WTC11 (cell line): ENCODE measurements at regions not wholly inside any gene's neighbourhood (a gene's known extent, or its start where the extent isn't known, plus 50 kb on each side); places are given as distances from the start of the nearest gene placed in this dataset.

ENCODE experiments used
- ATAC-seq: fragments of 200-7000 bp; cut with Tn5 transposase; 2 replicates; pipeline ENCODE4 v1.10.0; 2021; ENCODE audit warnings: mild to moderate bottlenecking, moderate library complexity
- CTCF ChIA-PET: fragments of 300-600 bp; sonication (Branson Sonifier 250); formaldehyde crosslinking; loops from one replicate; lab custom pipeline; 2021; ENCODE audit warnings: antibody characterized with exemption; lab: Charles Lee
- POLR2A ChIA-PET: fragments of 350-600 bp; sonication (Branson Sonifier 250); formaldehyde crosslinking; loops from one replicate; lab custom pipeline; 2021; ENCODE audit warnings: antibody characterized with exemption; lab: Charles Lee
- DNase-seq: peaks from one replicate; pipeline ENCODE4 v3.0.0; 2021; ENCODE audit warnings: low spot score
- H3K27ac Mint-ChIP-seq: 2 replicates; pipeline ENCODE4 v1.8.0; 2021; ENCODE audit warnings: mixed read lengths
- H3K27me3 Mint-ChIP-seq: 2 replicates; pipeline ENCODE4 v1.8.0; 2021; ENCODE audit warnings: low read depth, mild to moderate bottlenecking, moderate library complexity, mixed read lengths
- H3K36me3 Mint-ChIP-seq: 2 replicates; pipeline ENCODE4 v1.8.0; 2021; ENCODE audit warnings: mixed read lengths
- H3K4me1 Mint-ChIP-seq: 2 replicates; pipeline ENCODE4 v1.8.0; 2022; ENCODE audit warnings: mixed read lengths
- H3K4me3 Mint-ChIP-seq: 2 replicates; pipeline ENCODE4 v1.8.0; 2021; ENCODE audit warnings: mild to moderate bottlenecking, moderate library complexity, mixed read lengths
- H3K9me3 Mint-ChIP-seq: 2 replicates; pipeline ENCODE4 v1.8.0; 2021; ENCODE audit warnings: mixed read lengths
- AR ChIP-seq: fragments of 250-450 bp; sonication (Bioruptor Pico); IDR thresholded peaks from 2 replicates; pipeline ENCODE4 v1.9.0; 2021; ENCODE audit warnings: mild to moderate bottlenecking
- CDX4 ChIP-seq: fragments of 250-450 bp; sonication (Bioruptor Pico); IDR thresholded peaks from 2 replicates; pipeline ENCODE4 v1.9.0; 2021; ENCODE audit warnings: moderate library complexity, mild to moderate bottlenecking, inconsistent platforms, borderline replicate concordance
- E2F4 ChIP-seq: sonication (generic); formaldehyde crosslinking; IDR thresholded peaks from 2 replicates; pipeline ENCODE4 v1.8.1; 2022; ENCODE audit warnings: low read depth, mild to moderate bottlenecking, moderate library complexity, missing genetic modification reagents, borderline replicate concordance
- ETV6 ChIP-seq: sonication (generic); formaldehyde crosslinking; IDR thresholded peaks from 2 replicates; pipeline ENCODE4 v1.8.1; 2022; ENCODE audit warnings: mild to moderate bottlenecking, missing genetic modification reagents
- FOXJ3 ChIP-seq: sonication (generic); formaldehyde crosslinking; IDR thresholded peaks from 2 replicates; pipeline ENCODE4 v1.9.0; 2021; ENCODE audit warnings: missing genetic modification reagents, mild to moderate bottlenecking, borderline replicate concordance
- FOXK1 ChIP-seq: sonication (generic); formaldehyde crosslinking; IDR thresholded peaks from 2 replicates; pipeline ENCODE4 v1.8.0; 2022; ENCODE audit warnings: mild to moderate bottlenecking, moderate library complexity, missing genetic modification reagents
- IRF1 ChIP-seq: sonication (generic); formaldehyde crosslinking; IDR thresholded peaks from 2 replicates; pipeline ENCODE4 v1.8.0; 2023; ENCODE audit warnings: missing genetic modification reagents
- JUN ChIP-seq: sonication (generic); formaldehyde crosslinking; IDR thresholded peaks from 2 replicates; pipeline ENCODE4 v1.8.0; 2023; ENCODE audit warnings: mild to moderate bottlenecking, missing genetic modification reagents
- MYBL2 ChIP-seq: sonication (generic); formaldehyde crosslinking; IDR thresholded peaks from 2 replicates; pipeline ENCODE4 v1.8.1; 2023; ENCODE audit warnings: mild to moderate bottlenecking, moderate library complexity, missing genetic modification reagents
- NR1H2 ChIP-seq: sonication (generic); formaldehyde crosslinking; IDR thresholded peaks from 2 replicates; pipeline ENCODE4 v1.9.0; 2021; ENCODE audit warnings: mild to moderate bottlenecking, moderate library complexity, missing genetic modification reagents
- RORB ChIP-seq: fragments of 250-450 bp; sonication (Bioruptor Pico); IDR thresholded peaks from 2 replicates; pipeline ENCODE4 v1.9.0; 2021; ENCODE audit warnings: mild to moderate bottlenecking
- TP53 ChIP-seq: sonication (generic); formaldehyde crosslinking; IDR thresholded peaks from 2 replicates; pipeline ENCODE4 v1.8.1; 2023; ENCODE audit warnings: mild to moderate bottlenecking, missing genetic modification reagents
- USF2 ChIP-seq: sonication (generic); formaldehyde crosslinking; IDR thresholded peaks from 2 replicates; pipeline ENCODE4 v1.8.1; 2023; ENCODE audit warnings: mild to moderate bottlenecking, missing genetic modification reagents, moderate library complexity
- ZBTB43 ChIP-seq: sonication (generic); formaldehyde crosslinking; IDR thresholded peaks from 2 replicates; pipeline ENCODE4 v1.8.1; 2023; ENCODE audit warnings: mild to moderate bottlenecking, missing genetic modification reagents
- ZNF121 ChIP-seq: sonication (generic); formaldehyde crosslinking; IDR thresholded peaks from 2 replicates; pipeline ENCODE4 v1.8.0; 2023; ENCODE audit warnings: missing genetic modification reagents
- ZNF396 ChIP-seq: fragments of 250-450 bp; sonication (Bioruptor Pico); IDR thresholded peaks from 2 replicates; pipeline ENCODE4 v1.8.0; 2021; ENCODE audit warnings: mild to moderate bottlenecking, moderate library complexity, borderline replicate concordance
- ZNF425 ChIP-seq: fragments of 250-450 bp; sonication (Bioruptor Pico); conservative IDR thresholded peaks from 2 replicates; pipeline ENCODE4 v1.9.0; 2021; ENCODE audit warnings: mild to moderate bottlenecking
- ZNF671 ChIP-seq: fragments of 250-450 bp; sonication (Bioruptor Pico); IDR thresholded peaks from 2 replicates; pipeline ENCODE4 v1.8.0; 2021; ENCODE audit warnings: mild to moderate bottlenecking

GRCh38 chr4:155592938-155593297 lies 73.7 kb upstream of the GUCY1A1 start (continued):
- TF ChIP-seq IRF1, result no peak

GRCh38 chr4:155592179-155592937 lies 74.3 kb upstream of the GUCY1A1 start:
- peaks cover 12% of the 10 kb centered on the region for H3K4me1 Mint-ChIP-seq
- CTCF ChIA-PET, result no interaction called here
- POLR2A ChIA-PET, result no interaction called here
- H3K36me3 Mint-ChIP-seq, result no peaks in the 10 kb centered on the region
- H3K27ac Mint-ChIP-seq, result no peak overlapping the region
- no peak overlapping the region for H3K4me3 Mint-ChIP-seq
- no peaks in the 10 kb centered on the region for H3K9me3 Mint-ChIP-seq
- no peak for DNase-seq
- peaks cover 10% of the 10 kb centered on the region; the same call in 1 of the 2 replicates for H3K27me3 Mint-ChIP-seq
- TF ChIP-seq AR (CRISPR knock-in tag), result no peak
- TF ChIP-seq TP53, result no peak
- no peak for TF ChIP-seq MYBL2 (CRISPR knock-in tag)
- no peak for TF ChIP-seq FOXK1 (CRISPR knock-in tag)
- TF ChIP-seq ZNF396 (CRISPR knock-in tag), result no peak
- TF ChIP-seq NR1H2 (CRISPR knock-in tag), result no peak
- no peak for TF ChIP-seq JUN (CRISPR knock-in tag)
- no peak for TF ChIP-seq ZNF121 (CRISPR knock-in tag)
- TF ChIP-seq ZBTB43 (CRISPR knock-in tag), result no peak
- no peak for TF ChIP-seq FOXJ3
- no peak for TF ChIP-seq ZNF425 (CRISPR knock-in tag)
- no peak for TF ChIP-seq RORB (CRISPR knock-in tag)
- no peak for TF ChIP-seq USF2
- TF ChIP-seq ZNF671, result no peak
- TF ChIP-seq CDX4 (CRISPR knock-in tag), result no peak
- no peak for TF ChIP-seq ETV6 (CRISPR knock-in tag)
- TF ChIP-seq E2F4 (CRISPR knock-in tag), result no peak
- ATAC-seq, result no peak
